ENCODE measurements at regions not wholly inside any gene's neighbourhood (a gene's known extent, or its start where the extent isn't known, plus 50 kb on each side); places are given as distances from the start of the nearest gene placed in this dataset.
"Not testable (repeated sequence)": the region's sequence is repeated elsewhere in the genome, so short reads cannot be mapped to it uniquely, and the experiment has no call there.

DNA sequence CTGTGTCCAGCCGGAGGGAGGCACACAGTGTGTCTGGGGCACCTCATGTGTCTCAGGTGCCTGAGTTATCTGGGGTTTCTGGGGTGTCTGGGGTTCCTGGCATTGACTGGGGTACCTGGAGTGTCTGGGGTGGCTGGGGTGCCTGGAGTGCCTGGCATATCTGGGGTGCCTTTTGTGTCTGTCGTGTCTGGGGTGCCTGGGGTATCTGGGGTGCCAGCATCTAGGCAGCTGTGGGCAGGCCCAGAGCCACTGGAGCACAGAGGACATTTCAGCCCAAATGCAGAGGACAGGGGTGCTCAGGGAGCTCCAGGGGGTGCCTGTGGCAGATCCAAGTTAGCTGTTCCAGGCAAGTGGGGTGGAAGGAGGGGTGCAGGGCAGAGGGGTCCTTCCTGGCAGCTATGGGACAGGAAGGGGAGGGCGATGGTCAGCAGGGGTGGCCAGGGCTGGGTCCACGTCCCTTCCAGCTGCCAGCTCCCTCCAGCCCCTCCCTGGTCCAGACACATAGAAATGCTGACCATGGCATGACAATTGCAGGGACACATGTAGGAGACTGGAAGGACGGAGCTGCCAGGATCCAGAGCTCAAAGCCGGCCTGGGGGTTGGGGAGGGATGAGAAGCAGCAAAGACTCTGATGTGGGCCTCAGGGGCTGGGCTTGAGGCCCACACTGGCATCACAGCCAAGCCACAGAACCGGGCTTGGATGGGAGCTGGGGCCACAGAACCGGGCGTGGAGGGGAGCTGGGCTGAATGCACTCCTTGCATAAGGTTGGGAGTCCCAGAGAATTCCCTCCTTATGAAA is 133.0 kb downstream of the BRD1 start:
- DNase-seq, result no peak

DNA sequence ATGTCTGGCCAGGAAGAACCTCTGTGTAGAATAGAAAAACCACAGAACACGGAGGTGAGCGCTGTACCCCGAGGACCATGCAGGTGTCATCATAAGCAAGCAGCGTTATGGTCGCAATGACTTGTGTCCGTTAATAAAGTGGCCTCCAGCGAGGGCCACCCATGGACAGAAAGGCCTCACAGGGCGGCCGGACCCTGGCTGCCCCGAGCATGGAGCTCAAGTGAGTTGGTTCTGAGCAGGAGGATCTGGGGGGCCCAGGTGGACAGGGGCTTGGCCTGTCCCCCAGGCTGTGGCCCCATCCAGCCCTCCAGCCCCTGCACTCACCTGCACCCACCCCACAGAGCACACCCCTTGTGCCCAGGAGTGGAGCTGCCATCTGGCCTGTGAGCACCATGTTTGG is 133.8 kb downstream of the BRD1 start:
- DNase-seq, result no peak

DNA sequence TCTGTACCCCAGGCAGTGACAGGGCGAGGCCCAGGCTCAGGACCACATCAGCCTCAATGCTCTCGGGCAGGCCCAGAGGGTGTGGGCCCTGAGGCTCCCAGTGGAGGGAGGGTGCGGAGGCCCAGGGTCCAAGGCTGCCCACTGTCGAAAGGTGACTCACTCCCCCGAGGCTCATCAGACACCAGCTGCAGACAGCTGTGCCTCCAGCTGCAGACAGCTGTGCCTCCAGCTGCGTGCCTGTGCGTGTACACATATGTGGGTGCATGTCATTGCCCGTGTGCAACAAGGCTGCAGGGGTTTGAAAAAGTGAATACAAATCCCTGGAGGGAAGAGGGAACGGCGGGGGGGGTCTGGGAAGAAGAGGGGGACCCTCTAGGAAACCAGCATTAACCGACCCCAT is 134.3 kb downstream of the BRD1 start:
- no peak for DNase-seq

DNA sequence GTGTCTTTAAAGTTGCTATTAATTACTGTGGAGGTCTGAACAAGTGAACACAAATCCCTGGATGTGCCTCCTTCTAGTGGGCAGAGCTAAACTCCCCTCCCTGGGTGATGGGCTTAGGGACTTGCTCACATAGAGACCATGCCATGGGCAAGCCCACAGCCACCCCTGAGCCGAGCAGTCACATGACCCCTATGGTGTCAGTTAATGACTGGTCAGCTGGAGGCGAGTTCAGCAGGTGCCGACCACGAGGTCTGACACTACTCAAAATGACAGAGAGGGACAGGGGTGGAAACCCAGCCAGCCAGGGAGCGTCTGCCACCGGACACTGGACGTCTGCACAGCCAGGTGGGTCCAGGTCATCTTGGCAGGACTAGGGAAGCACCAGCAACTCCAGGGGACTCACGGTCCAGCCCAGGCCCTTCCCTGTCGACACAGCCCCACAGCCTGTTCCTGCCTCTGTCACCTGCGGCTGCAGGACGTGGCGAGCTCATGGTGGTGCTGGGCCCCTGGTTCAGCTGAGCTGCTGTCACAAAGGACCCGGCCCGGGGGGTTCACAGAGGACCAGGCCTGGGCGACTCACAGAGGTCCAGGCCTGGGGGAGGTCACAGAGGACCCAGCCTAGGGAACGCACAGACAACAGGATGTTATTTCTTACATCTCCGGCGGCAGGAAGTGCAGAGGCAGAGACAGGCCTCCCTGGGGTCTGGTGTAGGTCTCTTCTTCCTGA is 135.0 kb downstream of the BRD1 start:
- no peak for DNase-seq

DNA sequence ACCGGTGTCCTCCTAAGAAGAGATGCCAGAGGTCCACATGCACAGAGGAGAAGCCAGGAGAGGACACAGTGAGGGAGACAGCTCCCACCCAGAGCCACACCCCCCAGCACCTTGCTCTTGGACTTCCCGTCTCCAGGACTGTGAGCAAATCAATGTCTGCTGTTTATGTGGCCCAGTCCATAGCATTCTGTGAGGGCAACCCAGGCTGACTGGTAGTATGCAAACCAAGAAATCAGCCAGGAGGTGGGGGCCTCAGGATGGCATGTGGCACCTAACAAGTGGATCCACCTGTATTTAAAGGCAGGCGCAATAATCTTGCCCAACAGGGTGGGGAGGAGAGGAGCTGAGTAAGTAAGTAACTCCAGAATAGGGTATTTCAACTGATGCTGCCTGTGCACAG is 136.4 kb downstream of the BRD1 start:
- DNase-seq, result no peak

DNA sequence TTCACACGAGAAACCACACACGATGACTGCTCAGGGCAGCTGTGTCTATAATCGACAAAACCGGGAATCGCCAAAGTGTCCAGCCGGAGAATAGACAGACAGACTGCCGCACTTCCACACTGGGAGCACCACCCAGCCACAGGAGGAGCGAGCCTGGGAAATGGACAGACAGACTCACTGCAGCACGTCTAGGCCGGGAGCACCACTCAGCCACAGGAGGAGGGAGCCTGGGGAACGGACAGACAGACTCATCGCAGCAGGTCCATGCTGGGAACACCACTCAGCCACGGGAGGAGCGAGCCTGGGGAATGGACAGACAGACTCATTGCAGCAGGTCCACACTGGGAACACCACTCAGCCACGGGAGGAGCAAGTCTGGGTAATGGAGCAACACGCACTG is 137.2 kb downstream of the BRD1 start:
- no peak for DNase-seq

DNA sequence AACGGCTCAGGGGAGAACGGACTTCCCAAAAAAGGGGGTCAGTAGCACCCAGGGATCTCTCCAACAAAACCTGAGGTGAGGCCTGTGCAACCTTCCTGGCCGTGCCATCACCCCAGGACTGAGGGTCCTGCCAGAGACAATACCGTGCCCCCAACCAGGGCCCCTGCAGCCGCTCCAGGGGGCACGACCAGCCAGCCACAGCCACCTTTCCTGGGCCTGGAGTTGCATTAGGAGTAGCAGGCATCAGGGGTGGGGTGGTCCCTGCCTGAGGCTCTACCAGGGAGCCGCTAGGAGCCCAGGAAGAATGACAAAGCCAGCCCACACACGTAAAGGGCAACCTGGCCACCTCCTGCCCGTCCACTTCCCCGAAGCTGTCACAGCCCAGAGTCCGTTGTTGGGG is 137.8 kb downstream of the BRD1 start:
- no peak for DNase-seq

DNA sequence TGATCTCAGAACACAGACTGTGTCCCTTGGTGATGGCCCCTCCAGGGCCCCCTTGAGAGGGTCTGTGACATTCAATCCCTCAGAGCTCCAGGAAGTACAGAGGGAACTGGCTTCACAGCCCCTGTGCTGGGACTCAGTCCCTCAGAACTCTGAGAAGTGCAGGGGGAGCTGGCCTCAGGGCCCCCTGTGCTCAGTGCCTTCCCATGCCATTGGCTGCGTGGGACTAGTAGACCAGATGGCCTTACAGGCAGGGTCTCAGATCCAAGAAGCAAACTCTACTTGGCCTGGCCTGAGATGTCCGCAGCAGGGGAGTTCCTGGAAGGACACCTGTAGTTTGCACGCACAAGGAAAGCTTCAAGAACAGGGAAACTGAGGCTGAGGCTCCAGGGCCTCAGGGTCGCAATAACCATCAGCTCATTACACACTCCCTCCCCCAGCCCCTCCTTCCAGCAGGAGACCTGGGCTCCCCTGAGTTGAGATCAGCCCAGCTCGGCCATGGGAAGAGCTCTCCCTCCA is 138.4 kb downstream of the BRD1 start:
- no peak for DNase-seq

DNA sequence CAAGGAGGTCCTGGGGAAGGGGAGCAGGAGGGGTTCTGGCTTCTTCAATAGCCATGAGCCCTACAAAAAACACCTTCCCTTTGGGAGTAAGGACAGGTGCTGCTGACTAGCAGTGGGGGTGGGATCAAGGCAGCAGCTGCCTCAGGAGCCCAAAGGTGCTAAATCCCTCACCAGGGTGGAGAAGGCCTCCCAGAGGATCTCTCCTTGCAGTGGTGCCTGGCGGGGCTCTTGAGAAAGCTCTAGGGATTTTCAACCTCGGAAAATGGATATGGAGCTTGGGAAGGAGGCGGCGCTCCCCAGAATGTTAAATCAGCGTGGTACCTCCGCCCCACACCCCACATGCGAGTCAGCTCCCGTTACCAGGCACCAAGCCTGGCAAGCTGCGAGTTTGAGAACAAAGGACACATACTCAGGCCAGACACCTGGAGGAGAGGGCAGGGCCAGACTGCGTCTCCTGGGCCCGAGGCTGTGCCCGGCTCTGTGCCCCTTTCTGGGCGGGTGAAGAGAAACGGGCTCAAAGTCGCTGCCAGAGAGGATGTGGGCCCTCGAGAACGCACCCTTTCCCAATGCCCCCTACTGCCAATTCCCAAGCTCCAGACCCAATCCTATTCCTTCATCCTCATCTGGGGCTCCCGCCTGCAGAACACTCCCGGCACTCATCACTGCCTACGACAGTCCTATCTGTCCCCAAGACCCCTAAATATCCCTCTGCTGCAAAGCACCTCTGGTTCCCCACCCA is 139.0 kb downstream of the BRD1 start:
- DNase-seq, result no peak

DNA sequence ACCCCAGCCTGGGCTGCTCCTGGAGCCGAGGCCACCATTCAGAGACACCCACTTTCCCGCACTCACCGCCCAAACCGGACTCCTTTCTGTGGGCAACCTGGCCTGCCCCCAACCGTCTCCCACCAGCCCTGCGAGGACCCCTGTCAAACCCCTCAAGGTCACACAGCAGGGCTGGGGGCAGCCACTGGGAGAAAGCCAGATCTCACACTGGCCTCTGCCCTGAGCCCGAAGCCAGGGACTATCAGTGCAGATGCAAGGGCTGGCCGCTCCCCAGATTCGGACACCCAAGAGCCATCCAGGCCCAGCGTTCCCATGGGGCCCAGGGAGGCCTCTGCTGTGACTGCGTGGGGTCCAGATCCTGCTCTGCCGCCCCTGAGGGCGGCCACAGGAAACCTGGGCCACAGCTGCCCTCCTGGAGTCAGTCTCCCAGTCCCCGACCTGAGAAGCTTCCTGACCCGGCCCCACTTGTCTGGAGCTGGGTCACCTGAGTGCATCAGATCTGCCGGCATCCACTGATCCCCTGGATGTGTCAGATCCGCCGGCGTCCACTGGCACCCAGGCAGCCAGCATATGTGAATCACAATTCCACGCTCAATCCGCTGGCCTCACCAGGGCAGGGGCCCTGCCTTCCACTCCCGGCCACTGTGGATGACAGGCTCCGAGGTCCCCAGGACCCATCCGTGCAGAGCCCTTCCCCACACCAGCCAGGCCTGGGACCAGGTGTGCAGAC is 139.7 kb downstream of the BRD1 start:
- no peak for DNase-seq

DNA sequence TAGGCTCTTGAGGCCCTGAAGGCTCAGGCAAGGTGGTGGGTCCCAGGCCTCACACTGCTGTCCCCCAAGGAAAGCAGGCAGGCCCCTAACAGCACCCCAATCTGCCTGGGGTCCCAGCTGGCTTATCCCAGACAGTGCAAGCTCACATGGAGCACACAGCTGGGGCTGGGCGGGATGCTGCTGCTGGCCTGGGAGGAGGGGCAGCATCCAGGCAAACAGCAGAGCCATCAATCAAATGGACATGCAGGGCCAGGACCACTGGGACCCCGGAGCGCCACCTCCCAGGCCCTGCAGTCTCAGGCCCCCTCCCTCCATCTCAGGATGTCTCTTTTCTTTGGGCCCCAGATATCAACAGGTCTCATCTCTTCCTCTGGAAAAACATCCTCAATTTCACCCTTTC is 140.3 kb downstream of the BRD1 start:
- DNase-seq, result no peak

DNA sequence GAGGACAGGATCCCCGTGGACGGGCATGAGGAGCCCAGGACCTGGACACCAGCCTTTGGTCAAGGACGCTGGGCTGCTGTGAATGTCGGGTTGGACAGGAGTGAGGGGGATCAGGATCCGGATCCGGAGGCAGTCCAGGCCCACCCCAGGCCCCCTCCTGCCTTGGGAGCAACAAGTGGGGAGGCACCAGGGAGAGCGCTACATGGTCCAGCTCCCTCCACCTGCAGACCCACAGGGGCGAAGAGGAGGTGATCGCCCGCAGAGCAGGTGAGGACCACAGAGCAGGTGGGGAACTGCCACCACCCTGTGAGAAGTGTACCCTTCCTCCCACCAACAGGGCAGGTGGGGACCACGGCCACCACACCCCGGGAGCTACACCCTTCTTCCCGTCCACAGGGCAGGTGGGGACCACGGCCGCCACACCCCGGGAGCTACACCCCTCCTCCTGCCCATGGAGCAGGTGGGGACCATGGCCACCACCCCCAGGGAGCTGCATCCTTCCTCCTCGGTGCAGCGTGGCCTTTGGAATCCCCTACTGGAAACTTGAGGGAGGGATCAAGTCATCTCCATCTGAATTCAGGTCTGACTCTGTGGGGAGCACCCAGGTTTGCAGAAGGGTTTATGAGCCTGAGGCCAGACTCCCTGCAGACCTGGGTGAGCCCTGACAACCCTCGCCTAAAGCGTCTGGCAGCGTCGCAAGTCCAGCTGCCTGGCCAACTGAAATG is 141.0 kb downstream of the BRD1 start:
- no peak for DNase-seq

DNA sequence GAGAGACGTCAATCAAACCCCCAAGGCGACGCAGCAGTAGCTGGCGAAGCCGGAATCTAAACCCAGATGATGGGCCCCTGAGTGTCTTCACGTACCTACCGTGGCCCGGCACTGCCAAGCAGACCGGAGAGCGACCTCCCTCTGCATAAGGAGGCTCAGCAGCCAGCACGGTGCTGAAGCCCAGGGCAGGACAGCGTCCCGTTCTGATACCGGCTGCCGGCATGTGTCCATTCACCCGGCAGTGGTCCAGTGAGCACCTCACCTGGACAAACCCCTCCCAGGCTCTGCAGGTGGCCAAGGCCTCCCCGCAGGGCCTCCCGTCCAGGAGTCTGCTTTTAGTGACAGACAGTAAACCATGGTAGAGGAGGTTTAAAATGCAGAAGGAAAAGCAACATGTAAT is 142.0 kb downstream of the BRD1 start:
- DNase-seq, result no peak

DNA sequence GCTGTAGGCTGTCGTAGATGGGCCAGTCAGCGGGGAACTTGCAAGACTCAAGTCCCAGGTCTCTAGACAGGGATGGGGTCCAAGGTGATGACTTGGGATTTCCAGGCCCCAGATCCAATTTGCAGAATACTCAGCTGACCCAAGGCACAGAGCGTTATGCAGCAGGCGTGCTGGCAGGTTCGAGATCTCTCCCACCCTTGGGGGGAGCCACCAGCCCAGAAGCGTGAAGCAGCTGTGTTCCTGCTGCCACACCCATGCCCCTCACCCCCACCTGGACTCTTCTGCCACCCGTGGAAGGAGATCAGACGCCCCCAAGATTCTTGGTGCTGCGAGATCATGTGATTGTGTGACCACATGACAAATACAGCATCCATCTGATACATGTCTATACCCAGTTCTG is 142.6 kb downstream of the BRD1 start:
- no peak for DNase-seq

DNA sequence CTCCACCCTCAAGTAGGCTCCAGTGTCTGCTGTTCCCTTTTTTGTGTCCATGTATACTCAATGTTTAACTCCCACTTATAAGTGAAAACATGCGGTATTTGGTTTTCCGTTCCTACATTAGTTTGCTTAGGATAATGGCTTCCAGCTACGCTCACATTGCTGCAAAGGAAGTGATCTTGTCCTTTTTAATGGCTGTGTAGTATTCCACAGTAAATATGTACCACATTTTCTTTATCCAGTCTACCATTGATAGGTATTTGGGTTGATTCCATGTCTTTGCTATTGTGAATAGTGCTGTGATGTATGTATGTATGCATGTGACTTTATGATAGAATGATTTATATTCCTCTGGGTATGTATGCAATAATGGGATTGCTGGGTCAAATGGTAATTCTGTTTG is 144.6 kb downstream of the BRD1 start:
- DNase-seq, result no peak

DNA sequence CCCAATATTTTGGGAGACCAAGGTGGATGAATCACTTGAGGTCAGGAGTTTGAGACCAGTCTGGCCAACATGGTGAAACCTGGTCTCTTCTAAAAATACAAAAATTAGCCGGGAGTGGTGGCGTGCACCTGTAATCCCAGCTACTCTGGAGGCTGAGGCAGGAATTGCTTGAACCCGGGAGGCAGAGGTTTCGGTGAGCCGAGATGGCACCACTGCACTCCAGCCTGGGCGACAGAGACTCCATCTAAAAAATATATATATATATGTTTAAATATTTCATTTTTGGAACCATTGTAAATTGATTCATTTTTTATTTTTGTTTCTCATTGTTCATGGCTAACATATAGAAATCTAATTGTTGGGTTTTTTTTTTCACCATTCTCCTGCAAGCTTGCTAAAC is 146.9 kb downstream of the BRD1 start:
- DNase-seq, result not testable (repeated sequence)

DNA sequence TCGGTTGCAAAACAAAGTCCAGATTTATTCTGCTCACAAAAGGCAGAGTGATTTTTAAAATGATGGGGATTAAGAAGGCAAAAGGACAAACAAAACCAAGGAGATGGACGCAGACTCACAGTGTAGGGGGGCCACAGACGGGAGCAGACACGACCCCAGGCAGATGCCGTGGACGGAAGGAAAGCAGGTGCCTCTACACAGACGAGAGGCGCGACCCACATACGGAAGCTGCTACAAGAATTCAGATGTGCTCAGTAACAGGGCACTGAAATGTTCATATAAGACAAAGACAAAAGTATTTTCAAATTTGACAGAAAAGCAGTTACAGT is 148.9 kb downstream of the BRD1 start:
- no peak for DNase-seq

DNA sequence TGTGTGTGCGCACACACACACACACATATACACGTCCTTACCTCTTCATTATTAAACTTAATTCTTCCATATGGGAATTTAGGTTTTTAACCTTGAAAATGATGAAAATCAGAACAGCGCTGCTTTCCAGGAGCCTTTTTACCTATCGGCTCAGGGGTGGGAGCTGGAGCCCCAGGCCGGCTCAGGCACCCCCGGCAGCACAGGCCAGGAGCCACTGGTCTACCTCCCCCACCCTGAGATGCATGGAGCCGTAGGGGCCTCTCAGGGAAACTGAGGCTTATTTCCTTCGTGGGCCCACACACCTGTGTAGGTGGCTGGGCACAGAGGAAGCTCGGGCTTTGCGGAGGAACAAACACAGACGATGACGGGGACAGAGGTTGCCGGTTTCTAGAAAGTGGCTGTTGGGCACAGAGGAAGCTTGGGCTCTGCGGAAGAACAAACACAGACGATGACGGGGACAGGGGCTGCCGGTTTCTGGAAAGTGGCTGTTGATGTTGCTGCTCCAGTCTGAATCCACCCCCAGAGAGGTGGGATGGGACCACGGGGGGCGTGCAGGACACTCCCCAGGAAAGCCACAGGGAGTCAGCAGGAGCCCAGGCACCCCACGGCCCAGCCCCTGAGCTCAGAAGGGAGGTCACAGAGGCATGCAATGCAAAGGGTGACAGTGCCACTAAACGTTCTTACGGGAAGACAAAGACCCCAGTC is 149.4 kb downstream of the BRD1 start:
- DNase-seq, result no peak

DNA sequence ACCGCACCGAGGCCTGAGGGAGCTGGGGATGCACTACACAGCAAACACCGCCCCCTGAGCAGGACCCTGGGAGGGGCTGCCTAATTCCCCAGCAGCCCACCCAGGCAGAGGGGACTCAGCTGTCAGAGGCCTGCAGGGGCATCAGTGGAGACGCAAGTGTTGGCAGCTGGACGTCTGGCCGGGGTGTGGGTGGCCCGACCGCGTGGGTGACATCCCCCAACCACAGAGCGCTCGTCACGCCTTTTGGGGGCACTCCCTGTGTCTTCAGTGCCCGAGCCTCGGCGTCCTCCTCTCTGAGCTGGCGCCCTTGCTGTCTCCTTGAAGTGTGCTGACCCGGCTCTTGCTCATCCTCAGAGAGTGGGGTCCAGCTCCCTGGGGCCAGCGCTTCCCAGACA is 150.2 kb downstream of the BRD1 start:
- DNase-seq, result no peak

DNA sequence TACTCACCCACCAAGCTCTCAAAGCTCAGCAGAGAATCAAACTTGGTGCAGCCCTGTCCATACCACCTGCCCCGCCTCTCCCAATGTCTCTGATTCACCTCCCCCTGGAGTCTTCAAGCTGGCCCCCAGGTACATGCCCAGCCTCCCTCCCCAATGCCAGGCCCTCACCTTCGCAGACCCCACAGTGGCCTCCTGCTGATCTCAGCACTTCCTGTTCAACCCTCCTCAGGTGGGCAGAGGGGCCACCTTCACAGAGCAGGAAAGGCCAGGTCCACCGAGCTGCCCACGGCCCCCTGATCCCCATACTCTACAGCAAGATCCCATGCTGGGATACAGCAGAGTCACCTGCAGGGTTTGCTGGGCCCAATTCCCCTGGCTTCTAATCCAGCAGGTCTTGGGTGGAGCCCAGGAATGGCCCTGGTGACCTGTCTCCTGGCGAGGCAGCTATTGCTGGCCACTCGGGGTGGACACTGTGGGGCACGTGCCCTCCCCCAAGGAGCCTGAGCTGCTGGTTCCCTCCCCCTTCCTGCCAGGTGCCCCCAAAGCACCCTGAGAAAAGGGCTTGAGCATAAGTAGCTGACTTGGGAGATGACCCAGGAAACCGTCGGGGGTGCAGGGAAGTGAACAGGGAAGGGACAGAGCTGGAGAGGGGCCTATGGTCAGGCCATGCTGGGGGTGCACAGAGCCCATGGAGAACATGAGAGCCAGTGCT is 150.7 kb downstream of the BRD1 start:
- no peak for DNase-seq

DNA sequence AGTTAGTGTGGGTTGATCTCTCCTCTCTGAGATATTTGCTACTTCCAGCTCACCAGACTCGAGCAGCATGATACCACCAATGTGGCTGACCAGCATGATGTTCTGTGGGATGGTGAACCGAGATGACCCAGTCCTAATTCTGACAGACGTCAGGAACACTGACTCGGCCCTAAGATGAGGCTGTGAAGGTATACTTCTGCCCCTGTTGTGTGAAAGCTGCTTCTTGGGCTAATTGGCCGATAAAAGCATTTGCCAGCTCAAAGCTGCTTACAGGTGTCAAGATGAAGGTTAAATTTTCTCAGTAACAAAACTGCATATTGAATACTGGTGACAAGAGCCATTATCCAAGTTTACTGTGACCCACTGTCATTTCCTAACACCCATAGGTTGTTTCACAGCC is 151.4 kb downstream of the BRD1 start:
- no peak for DNase-seq
